Heart left ventricle (tissue), 13 donors: ENCODE measurements at regions not wholly inside any gene's neighbourhood (a gene's known extent, or its start where the extent isn't known, plus 50 kb on each side); places are given as distances from the start of the nearest gene placed in this dataset.

Experiments used
- CTCF ChIP-seq, 12 donors: fragments of 200-600 bp; sonication (generic) in 4 of 12; IDR thresholded peaks; one replicate each; pipeline versions ENCODE4 v1.5.0 to v1.8.0; 2018 to 2022; ENCODE audit warnings: antibody characterized with exemption in 12 of 12, mild to moderate bottlenecking in 5 of 12
- POLR2A ChIP-seq, 2 donors: fragments of 450-650 bp; IDR thresholded peaks; one replicate each; pipeline ENCODE4 v1.6.1; 2017; ENCODE audit warnings: antibody characterized with exemption in 2 of 2, mild to moderate bottlenecking in 2 of 2, moderate library complexity in 2 of 2
- donor health status: ischemic (EF 13 %, LVEDD 7.1; RV severe dilation, severe dysfunction).
- donor health status: DM: no; HTN: yes; CAD: no.
- donor health status: DM: no; HTN: no; CAD: no.
- donor health status: ischemic (EF 25% LVEDD 6.9; RV normal size, moderate dysfunction).
- donor health status: ischemic (EF 25% LVEDD 5.7; RV mildly dilated, moderate dysfunction).
- donor health status: ischemic (EF 35%, LVEDD 5.7; RV mildly dilated, moderate dysfunction).
- donor health status: nonischemic (EF 11% LVEDD 7.7; RV severe dilation, severe dysfunction).
- donor health status: DM: yes; HTN: yes; CAD: no.
- donor health status: PGD.
- donor health status: ischemic (EF 29% LVEDD 5.4; RV normal size, mild dysfunction).
- donor health status: nonischemic (EF 23%, LVEDD 6.1; RV moderate dilation, normal function).

GRCh38 chr7:38327637-38328036, 54.2 kb upstream of the TARP start:
- TF ChIP-seq CTCF (IDR thresholded peaks at IDR 0.05): no peak
- no peak for TF ChIP-seq POLR2A (IDR thresholded peaks at IDR 0.05)
